ENCODE measurements at regions not wholly inside any gene's neighbourhood (a gene's known extent, or its start where the extent isn't known, plus 50 kb on each side); places are given as distances from the start of the nearest gene placed in this dataset.

GRCh38 chr9:14501366-14501765 is 187.4 kb upstream of the NFIB start:
- TF ChIP-seq, protein P1, sequence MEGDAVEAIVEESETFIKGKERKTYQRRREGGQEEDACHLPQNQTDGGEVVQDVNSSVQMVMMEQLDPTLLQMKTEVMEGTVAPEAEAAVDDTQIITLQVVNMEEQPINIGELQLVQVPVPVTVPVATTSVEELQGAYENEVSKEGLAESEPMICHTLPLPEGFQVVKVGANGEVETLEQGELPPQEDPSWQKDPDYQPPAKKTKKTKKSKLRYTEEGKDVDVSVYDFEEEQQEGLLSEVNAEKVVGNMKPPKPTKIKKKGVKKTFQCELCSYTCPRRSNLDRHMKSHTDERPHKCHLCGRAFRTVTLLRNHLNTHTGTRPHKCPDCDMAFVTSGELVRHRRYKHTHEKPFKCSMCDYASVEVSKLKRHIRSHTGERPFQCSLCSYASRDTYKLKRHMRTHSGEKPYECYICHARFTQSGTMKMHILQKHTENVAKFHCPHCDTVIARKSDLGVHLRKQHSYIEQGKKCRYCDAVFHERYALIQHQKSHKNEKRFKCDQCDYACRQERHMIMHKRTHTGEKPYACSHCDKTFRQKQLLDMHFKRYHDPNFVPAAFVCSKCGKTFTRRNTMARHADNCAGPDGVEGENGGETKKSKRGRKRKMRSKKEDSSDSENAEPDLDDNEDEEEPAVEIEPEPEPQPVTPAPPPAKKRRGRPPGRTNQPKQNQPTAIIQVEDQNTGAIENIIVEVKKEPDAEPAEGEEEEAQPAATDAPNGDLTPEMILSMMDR (IDR thresholded peaks at IDR 0.05) = no peak
- TF ChIP-seq EP300 (IDR thresholded peaks at IDR 0.05) = no peak
- TF ChIP-seq POLR2A (IDR thresholded peaks at IDR 0.05; ENCODE audit: low read depth) = no peak
- TF ChIP-seq POLR2AphosphoS5 (IDR thresholded peaks at IDR 0.05) = no peak
